Heart left ventricle (tissue), 16 donors: ENCODE measurements at regions not wholly inside any gene's neighbourhood (a gene's known extent, or its start where the extent isn't known, plus 50 kb on each side); places are given as distances from the start of the nearest gene placed in this dataset.

ENCODE experiments used
- ATAC-seq, 4 donors: fragments of 200-7000 bp; cut with Tn5 transposase; one replicate each; pipeline ENCODE4 v1.9.1; 2020 to 2022; ENCODE audit warnings: moderate library complexity in 4 of 4, mild to moderate bottlenecking in 3 of 4, moderate number of reproducible peaks in 1 of 4
- DNase-seq, 5 donors: peaks; one replicate each; pipeline ENCODE4 v3.0.0-alpha.2; 2020
- H3K27ac ChIP-seq, 12 donors: fragments of 200-600 bp; sonication (generic) in 4 of 12; one replicate each; pipeline versions ENCODE4 v1.5.0 to v1.8.0; 2016 to 2022; ENCODE audit warnings: mild to moderate bottlenecking in 2 of 12
- H3K27me3 ChIP-seq, 9 donors: fragments of 200-600 bp; sonication (generic) in 2 of 9; one replicate each; pipeline versions ENCODE4 v1.5.1 to v1.8.0; 2016 to 2022; ENCODE audit warnings: mild to moderate bottlenecking in 3 of 9
- H3K36me3 ChIP-seq, 9 donors: fragments of 200-600 bp; sonication (generic) in 2 of 9; one replicate each; pipeline versions ENCODE4 v1.5.0 to v1.8.0; 2018 to 2022; ENCODE audit warnings: mild to moderate bottlenecking in 2 of 9
- H3K4me1 ChIP-seq, 12 donors: fragments of 200-600 bp; sonication (generic) in 4 of 12; one replicate each; pipeline versions ENCODE4 v1.5.0 to v1.8.0; 2016 to 2022; ENCODE audit warnings: mild to moderate bottlenecking in 3 of 12
- H3K4me3 ChIP-seq, 12 donors: fragments of 200-600 bp; sonication (generic) in 4 of 12; one replicate each; pipeline versions ENCODE4 v1.5.0 to v1.8.0; 2017 to 2022; ENCODE audit warnings: mild to moderate bottlenecking in 9 of 12, moderate library complexity in 4 of 12
- H3K9me3 ChIP-seq, 12 donors: fragments of 200-600 bp; sonication (generic) in 4 of 12; one replicate each; pipeline versions ENCODE4 v1.5.0 to v1.8.0; 2016 to 2022; ENCODE audit warnings: mild to moderate bottlenecking in 1 of 12
- CTCF ChIP-seq, 12 donors: fragments of 200-600 bp; sonication (generic) in 4 of 12; IDR thresholded peaks; one replicate each; pipeline versions ENCODE4 v1.5.0 to v1.8.0; 2018 to 2022; ENCODE audit warnings: antibody characterized with exemption in 12 of 12, mild to moderate bottlenecking in 5 of 12
- POLR2A ChIP-seq, 2 donors: fragments of 450-650 bp; IDR thresholded peaks; one replicate each; pipeline ENCODE4 v1.6.1; 2017; ENCODE audit warnings: antibody characterized with exemption in 2 of 2, mild to moderate bottlenecking in 2 of 2, moderate library complexity in 2 of 2
- WGBS, 4 donors: extraction: QIAGEN DNeasy Blood & Tissue Kit in 2 of 4; methylation state at CpG; one replicate each; pipeline versions ENCODE4 v1.1.5 to v1.1.7; 2013 to 2018; 5-methylcytosine and 5-hydroxymethylcytosine counted together
- intact Hi-C, 10 donors: fragments of 100-400 bp; cut with DNase I; formaldehyde crosslinking; loops; one replicate each; pipeline versions ENCODE4 v1.11.1 to v1.14.2; 2022
- donor health status: ischemic (EF 13 %, LVEDD 7.1; RV severe dilation, severe dysfunction).
- donor health status: healthy with polysubstance abuse.
- donor health status: DM: no; HTN: yes; CAD: no.
- donor health status: DM: no; HTN: no; CAD: no.
- donor health status: ischemic (EF 25% LVEDD 6.9; RV normal size, moderate dysfunction).
- donor health status: ischemic (EF 25% LVEDD 5.7; RV mildly dilated, moderate dysfunction).
- donor health status: healthy.
- donor health status: DM: yes; HTN: yes; CAD: no.
- donor health status: ischemic (EF 35%, LVEDD 5.7; RV mildly dilated, moderate dysfunction).
- donor health status: nonischemic (EF 11% LVEDD 7.7; RV severe dilation, severe dysfunction).
- donor health status: DM: yes; HTN: yes; CAD: no.
- donor health status: PGD.
- donor health status: ischemic (EF 29% LVEDD 5.4; RV normal size, mild dysfunction).
- donor health status: nonischemic (EF 23%, LVEDD 6.1; RV moderate dilation, normal function).

DNA sequence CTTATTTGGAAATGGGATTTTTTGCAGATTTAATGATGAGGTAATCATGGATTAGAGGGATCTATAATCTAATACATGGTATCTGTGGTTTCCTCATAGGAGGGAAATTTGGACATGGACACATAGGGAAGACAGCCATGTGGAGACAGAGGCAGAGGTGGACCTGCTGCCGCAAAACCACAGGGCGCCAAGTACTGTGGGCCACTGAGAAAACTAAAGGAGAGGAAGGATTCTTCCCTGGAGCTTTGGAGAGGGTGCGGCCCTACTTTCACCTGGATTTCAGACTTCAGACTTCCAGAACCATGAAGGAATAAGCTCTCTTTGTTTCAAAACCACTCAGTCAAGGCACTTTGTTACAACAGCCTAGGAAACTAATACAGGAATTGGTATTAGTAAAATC is 149.4 kb upstream of the AKR1E2 start:
- intact Hi-C loops, result loop anchor here in 1 of 10 donors (5.0 kb wide), 1 partner anchor 91 kb away; no protein-coding TSS in a partner anchor
- TF ChIP-seq CTCF (IDR thresholded peaks at IDR 0.05) (no peak), POLR2A (IDR thresholded peaks at IDR 0.05) (no peak)
- H3K36me3 ChIP-seq, result no peaks in the 10 kb centered on the region
- H3K9me3 ChIP-seq, result no peaks in the 10 kb centered on the region
- H3K27me3 ChIP-seq, result no peaks in the 10 kb centered on the region
- H3K4me3 ChIP-seq, result no peak overlapping the region
- H3K27ac ChIP-seq, result peak overlapping the region in 1 of 12 donors; percentile 12
- ATAC-seq, result no peak
- no peak for DNase-seq
- WGBS, 4 donors, result 95 to 99% (median 98%) methylated on average over 3 of the region's 3 CpGs
- peaks cover 0 to 11% (median 0%) of the 10 kb centered on the region in 12 donors for H3K4me1 ChIP-seq

- no peak overlapping the region for H3K4me3 ChIP-seq
- intact Hi-C loops, result loop anchor here in 1 of 10 donors (5.0 kb wide), 1 partner anchor 91 kb away; no protein-coding TSS in a partner anchor
- DNase-seq (no peak), ATAC-seq (no peak)
- no peak overlapping the region for H3K27ac ChIP-seq
- H3K36me3 ChIP-seq, result no peaks in the 10 kb centered on the region
- peaks cover 0 to 11% (median 0%) of the 10 kb centered on the region in 12 donors for H3K4me1 ChIP-seq
- no peaks in the 10 kb centered on the region for H3K9me3 ChIP-seq
- no peak for TF ChIP-seq CTCF (IDR thresholded peaks at IDR 0.05)
- TF ChIP-seq POLR2A (IDR thresholded peaks at IDR 0.05), result no peak
- H3K27me3 ChIP-seq, result no peaks in the 10 kb centered on the region
These were observed 150.2 kb upstream of the AKR1E2 start for GRCh38 chr10:4675808-4676207.

DNA sequence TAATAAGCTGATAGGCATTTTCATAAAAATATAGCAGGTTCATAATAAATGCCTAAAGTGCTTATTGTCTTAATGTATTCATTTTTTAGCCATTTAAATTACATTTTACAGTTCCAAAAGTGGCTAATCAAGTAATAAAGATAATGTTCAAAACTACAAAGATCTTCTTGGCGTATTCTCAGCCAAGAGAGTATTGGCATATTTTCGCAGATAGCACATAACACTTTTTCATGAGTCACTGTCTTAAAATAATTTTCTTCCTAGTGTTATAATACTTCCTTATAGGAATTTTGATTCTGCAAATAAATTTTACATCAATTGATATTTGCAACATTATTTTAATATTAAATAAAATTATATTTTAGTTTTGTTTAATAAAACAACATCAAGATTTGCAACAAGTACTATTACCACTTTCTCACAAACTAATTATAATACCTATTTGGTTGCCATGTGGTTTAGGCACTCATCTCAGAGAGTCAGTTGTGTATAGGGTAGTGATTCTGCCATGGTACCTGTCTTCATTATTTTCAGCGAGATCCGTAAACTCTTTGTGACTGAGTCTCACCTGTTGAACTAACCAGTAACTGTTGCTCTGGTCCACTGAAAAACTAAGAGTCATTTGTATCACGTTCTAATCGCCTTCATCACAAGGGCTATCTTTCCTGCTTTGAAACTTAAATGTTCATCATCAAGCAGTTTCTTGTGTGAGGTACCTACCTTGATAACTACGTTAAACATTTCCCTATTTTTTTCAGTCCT is 152.5 kb upstream of the AKR1E2 start:
- intact Hi-C loops, result no loop called here
- ATAC-seq, result no peak
- Histone ChIP-seq H3K27me3 (no peaks in the 10 kb centered on the region), H3K4me3 (peak overlapping the region in 1 of 12 donors; percentile 32), H3K27ac (peak overlapping the region in 5 of 12 donors; percentile 10 to 81 (median 53)), H3K9me3 (peaks cover 0 to 10% (median 2%) of the 10 kb centered on the region in 12 donors), H3K4me1 (peaks cover 0 to 11% (median 0%) of the 10 kb centered on the region in 12 donors), H3K36me3 (no peaks in the 10 kb centered on the region)
- TF ChIP-seq POLR2A (IDR thresholded peaks at IDR 0.05) (no peak), CTCF (IDR thresholded peaks at IDR 0.05) (no peak)
- DNase-seq, result no peak
- 66 to 88% (median 78%) methylated on average over 7 of the region's 7 CpGs for WGBS, 4 donors

- peaks cover 0 to 11% (median 3%) of the 10 kb centered on the region in 12 donors for H3K9me3 ChIP-seq
- peak overlapping the region in 10 of 12 donors; percentile 8 to 81 (median 48) for H3K27ac ChIP-seq
- no peak for TF ChIP-seq POLR2A (IDR thresholded peaks at IDR 0.05)
- TF ChIP-seq CTCF (IDR thresholded peaks at IDR 0.05), result no peak
- no peak for DNase-seq
- H3K4me1 ChIP-seq, result peaks cover 0 to 11% (median 0%) of the 10 kb centered on the region in 12 donors
- peak in 1 of 4 donors; percentile 39 for ATAC-seq
- H3K4me3 ChIP-seq, result peak overlapping the region in 7 of 12 donors; percentile 12 to 43 (median 35)
- 26 to 48% (median 34%) methylated on average over 1 of the region's 1 CpG for WGBS, 4 donors
- no peaks in the 10 kb centered on the region for H3K36me3 ChIP-seq
- no peaks in the 10 kb centered on the region for H3K27me3 ChIP-seq
- intact Hi-C loops, result no loop called here
These were observed 153.8 kb upstream of the AKR1E2 start for GRCh38 chr10:4672201-4672600.
